ENCODE measurements at regions not wholly inside any gene's neighbourhood (a gene's known extent, or its start where the extent isn't known, plus 50 kb on each side); places are given as distances from the start of the nearest gene placed in this dataset.

- TF ChIP-seq CTCF (IDR thresholded peaks at IDR 0.05; ENCODE audit: low read length) (no peak), EZH2 (optimal IDR thresholded peaks at IDR 0.05; ENCODE audit: low read depth, low read length) (no peak)
Observed at GRCh38 chr4:14340321-14340720, 662.0 kb upstream of the CPEB2 start.

Measured in MM.1S (cell line).